ENCODE measurements at regions not wholly inside any gene's neighbourhood (a gene's known extent, or its start where the extent isn't known, plus 50 kb on each side); places are given as distances from the start of the nearest gene placed in this dataset.

GRCh38 chr5:82794876-82795275 is 282.3 kb downstream of the TMEM167A start:
- WGBS, 2 donors, result 82 to 98% methylated on average over 2 of the region's 2 CpGs
- TF ChIP-seq POLR2A (IDR thresholded peaks at IDR 0.05) (no peak), CTCF (IDR thresholded peaks at IDR 0.05) (no peak), POLR2AphosphoS5 (IDR thresholded peaks at IDR 0.05) (no peak), EP300 (IDR thresholded peaks at IDR 0.05) (no peak)
- ATAC-seq (ENCODE audit: low FRiP score in 2 of 2) (no peak), DNase-seq (no peak)
- Histone ChIP-seq H3K27me3 (no peaks in the 10 kb centered on the region), H3K36me3 (no peaks in the 10 kb centered on the region), H3K4me3 (no peak overlapping the region), H3K4me1 (no peaks in the 10 kb centered on the region), H3K9me3 (no peaks in the 10 kb centered on the region), H3K27ac (no peak overlapping the region)

GRCh38 chr5:82793808-82794419 is 283.3 kb downstream of the TMEM167A start:
- DNase-seq (no peak), ATAC-seq (ENCODE audit: low FRiP score in 2 of 2) (no peak)
- Histone ChIP-seq H3K27ac (no peak overlapping the region), H3K4me3 (no peak overlapping the region), H3K27me3 (no peaks in the 10 kb centered on the region), H3K4me1 (no peaks in the 10 kb centered on the region), H3K9me3 (no peaks in the 10 kb centered on the region), H3K36me3 (no peaks in the 10 kb centered on the region)
- TF ChIP-seq CTCF (IDR thresholded peaks at IDR 0.05) (peak in 5 of 6 experiments; percentile 29 to 73 (median 57)), EP300 (IDR thresholded peaks at IDR 0.05) (no peak)
- 46 to 53% methylated on average over 4 of the region's 4 CpGs for WGBS, 2 donors

- TF ChIP-seq POLR2AphosphoS5 (IDR thresholded peaks at IDR 0.05) (no peak), EP300 (IDR thresholded peaks at IDR 0.05) (no peak), CTCF (IDR thresholded peaks at IDR 0.05) (no peak), POLR2A (IDR thresholded peaks at IDR 0.05) (no peak)
Observed at GRCh38 chr5:82792096-82792495, 285.1 kb downstream of the TMEM167A start.

GRCh38 chr5:82789095-82789494 is 288.1 kb downstream of the TMEM167A start:
- no peaks in the 10 kb centered on the region for H3K4me1 ChIP-seq
- no peaks in the 10 kb centered on the region for H3K9me3 ChIP-seq
- TF ChIP-seq POLR2A (IDR thresholded peaks at IDR 0.05), result no peak
- no peak for TF ChIP-seq EP300 (IDR thresholded peaks at IDR 0.05)
- no peak for TF ChIP-seq CTCF (IDR thresholded peaks at IDR 0.05)
- no peak overlapping the region for H3K4me3 ChIP-seq
- no peak for DNase-seq
- H3K36me3 ChIP-seq, result no peaks in the 10 kb centered on the region
- no peak for ATAC-seq (ENCODE audit: low FRiP score in 2 of 2)
- no peaks in the 10 kb centered on the region for H3K27me3 ChIP-seq
- WGBS, 2 donors, result 89 to 94% methylated on average over 3 of the region's 3 CpGs
- no peak overlapping the region for H3K27ac ChIP-seq

More at GRCh38 chr5:82792096-82792495, 285.1 kb downstream of the TMEM167A start:
- no peaks in the 10 kb centered on the region for H3K36me3 ChIP-seq
- ATAC-seq (ENCODE audit: low FRiP score in 2 of 2) (no peak), DNase-seq (no peak)
- no peak overlapping the region for H3K4me3 ChIP-seq
- no peaks in the 10 kb centered on the region for H3K4me1 ChIP-seq
- WGBS, 2 donors, result 35 to 53% methylated on average over 1 of the region's 1 CpG
- H3K27me3 ChIP-seq, result no peaks in the 10 kb centered on the region
- H3K9me3 ChIP-seq, result no peaks in the 10 kb centered on the region
- H3K27ac ChIP-seq, result no peak overlapping the region

- Histone ChIP-seq H3K4me1 (no peaks in the 10 kb centered on the region), H3K27ac (no peak overlapping the region), H3K36me3 (no peaks in the 10 kb centered on the region), H3K9me3 (no peaks in the 10 kb centered on the region), H3K4me3 (no peak overlapping the region), H3K27me3 (no peaks in the 10 kb centered on the region)
- WGBS, 2 donors, result 88 to 90% methylated on average over 3 of the region's 3 CpGs
- TF ChIP-seq CTCF (IDR thresholded peaks at IDR 0.05) (no peak), EP300 (IDR thresholded peaks at IDR 0.05) (no peak)
- DNase-seq, result no peak
- no peak for ATAC-seq (ENCODE audit: low FRiP score in 2 of 2)
Observed at GRCh38 chr5:82786748-82787147, 290.4 kb downstream of the TMEM167A start.

Measured in upper lobe of left lung (tissue), 6 donors.